NCI-H146 treated with DMSO at 0.1 percent for 48 hours (cell line): ENCODE measurements at regions not wholly inside any gene's neighbourhood (a gene's known extent, or its start where the extent isn't known, plus 50 kb on each side); places are given as distances from the start of the nearest gene placed in this dataset.

ENCODE experiments used
- DNase-seq: peaks from one replicate; lab custom pipeline; 2025; ENCODE audit not compliant: unreplicated experiment; lab: John Stamatoyannopoulos, UW

DNA sequence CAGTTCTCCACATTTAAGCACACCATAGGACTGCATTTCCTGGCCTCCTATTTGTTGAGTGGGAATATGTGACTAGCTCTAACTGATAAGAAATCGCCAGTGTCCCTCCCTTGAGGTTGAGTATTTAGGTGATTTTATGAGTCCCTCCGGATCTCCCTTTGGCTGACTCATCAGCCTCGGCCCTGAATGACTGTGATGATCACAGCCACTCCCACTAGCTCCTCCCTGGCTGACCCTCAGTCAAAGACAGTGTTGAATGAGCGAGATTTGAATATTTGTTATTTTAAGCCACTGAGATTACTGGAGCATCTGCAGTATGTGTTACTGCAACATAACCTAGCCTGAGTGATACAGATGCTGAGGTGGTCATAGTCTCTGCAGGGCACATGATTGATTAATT is 515.3 kb downstream of the EPHB1 start:
- no peak for DNase-seq

GRCh38 chr3:135311699-135312098 is 516.6 kb downstream of the EPHB1 start:
- DNase-seq: peak; percentile 19

DNA sequence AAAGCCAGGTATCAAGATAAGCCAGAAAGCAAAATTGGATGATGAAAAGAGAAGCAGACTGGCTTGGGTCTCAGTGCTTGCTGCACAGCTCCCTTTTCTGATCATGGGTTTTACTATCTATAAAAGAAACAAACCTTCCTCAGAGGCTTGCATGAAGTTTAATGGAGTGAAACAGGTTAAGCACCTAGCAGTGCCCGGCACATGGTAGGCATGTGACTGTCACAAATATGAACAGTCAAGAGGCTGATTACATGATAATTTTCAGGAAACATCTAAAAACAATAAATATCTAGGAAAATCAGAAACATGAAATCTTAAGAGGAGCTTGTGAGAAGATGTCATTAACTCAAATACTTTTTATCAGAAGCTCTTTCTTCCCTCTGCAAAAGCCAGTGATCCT is 519.2 kb downstream of the EPHB1 start:
- DNase-seq: no peak

DNA sequence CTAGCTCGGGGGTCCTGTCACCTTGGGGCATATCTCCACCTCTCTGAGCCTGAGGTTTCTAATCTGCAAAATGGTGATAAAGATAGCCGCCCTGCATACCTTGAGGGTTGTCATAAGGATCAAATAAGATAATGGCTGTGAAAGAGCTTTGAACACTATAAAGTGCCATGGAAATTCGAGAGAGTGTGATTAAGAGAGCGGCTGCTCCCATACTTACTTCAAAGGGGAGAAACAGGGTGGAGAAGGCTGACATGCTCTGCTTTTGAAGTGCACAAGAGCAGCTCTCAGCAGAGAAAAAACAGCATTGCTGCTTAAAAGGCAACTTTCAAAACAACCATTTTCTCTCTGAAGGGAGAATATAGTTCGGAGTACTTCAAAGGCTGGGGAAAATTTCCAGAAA is 529.2 kb downstream of the EPHB1 start:
- no peak for DNase-seq

DNA sequence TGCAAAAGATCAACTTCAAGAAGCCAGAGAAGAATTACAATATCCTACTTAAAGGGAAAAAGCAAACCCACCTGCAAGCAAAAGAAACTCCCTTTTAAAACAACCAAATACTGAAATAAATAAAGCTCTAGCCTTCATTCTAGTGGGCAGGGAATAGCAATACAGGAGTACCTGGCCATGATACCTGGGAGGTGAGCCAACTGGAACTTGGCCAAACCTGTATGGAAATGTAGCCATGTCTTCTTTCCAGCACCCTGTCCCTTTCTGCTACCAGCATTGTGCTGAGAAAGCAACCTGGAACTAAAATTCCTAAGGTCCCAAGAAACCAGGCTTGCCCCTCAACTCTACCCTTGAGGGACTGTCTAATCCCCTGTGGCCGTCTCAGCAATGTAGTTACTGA is 530.0 kb downstream of the EPHB1 start:
- DNase-seq: no peak

- DNase-seq: no peak
These were observed 530.7 kb downstream of the EPHB1 start for GRCh38 chr3:135325726-135326235.

DNA sequence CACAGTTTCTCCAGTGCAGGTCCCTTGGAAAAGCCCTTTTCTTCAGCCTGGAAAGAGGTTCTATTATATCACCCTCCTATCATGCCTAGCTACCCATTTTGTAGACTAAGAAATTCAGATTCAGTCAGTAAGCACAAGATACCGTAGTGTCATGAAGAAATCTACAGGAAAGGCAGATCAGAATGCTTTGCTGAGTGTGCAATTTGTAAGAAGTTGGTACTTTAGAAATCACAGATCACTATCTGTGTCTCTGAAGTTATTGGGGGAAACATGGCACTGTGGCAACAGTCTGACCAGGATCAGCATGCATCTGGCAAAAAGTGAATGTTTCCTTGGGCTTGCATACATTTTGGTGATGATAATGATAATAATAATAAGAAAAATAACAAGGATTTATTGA is 531.8 kb downstream of the EPHB1 start:
- no peak for DNase-seq

GRCh38 chr3:135328036-135328435 is 533.0 kb downstream of the EPHB1 start:
- no peak for DNase-seq

DNA sequence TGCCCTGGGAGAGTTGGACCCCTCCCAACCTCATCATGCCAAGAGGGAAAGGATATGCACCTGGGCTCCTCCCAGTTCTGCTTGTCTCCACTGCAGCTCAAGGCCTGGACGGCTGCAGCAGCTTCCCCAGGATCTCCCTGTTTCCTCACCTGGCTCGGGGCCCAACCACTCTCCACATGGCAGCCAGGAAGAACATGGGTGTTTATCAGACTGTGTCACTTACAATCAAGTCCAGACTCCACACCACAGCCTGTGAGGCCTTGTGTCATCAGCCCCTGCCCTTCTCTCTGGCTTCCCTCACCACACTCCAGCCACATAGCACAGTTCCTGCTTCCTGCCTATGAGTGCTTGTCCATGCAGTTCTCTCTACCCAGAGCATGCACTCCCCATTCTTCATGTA is 534.4 kb downstream of the EPHB1 start:
- no peak for DNase-seq

DNA sequence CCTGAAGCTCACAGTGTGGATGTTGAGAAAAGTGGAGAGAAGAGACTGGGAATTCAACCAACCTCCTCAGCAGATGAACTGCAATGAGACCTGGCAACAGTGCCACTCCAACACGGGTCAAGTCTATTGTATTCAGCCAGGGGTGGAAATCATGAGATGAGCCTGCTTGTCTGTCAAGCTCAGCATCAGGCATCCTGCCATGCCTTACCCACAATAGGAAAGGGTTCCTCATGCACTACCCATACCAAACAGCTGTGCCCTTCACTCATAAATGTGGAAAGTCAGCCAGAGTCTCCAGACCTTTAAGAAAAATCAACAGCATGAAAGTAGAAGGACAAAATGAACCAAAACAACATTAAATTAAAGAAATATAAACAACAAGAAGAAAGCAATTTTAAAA is 542.1 kb downstream of the EPHB1 start:
- no peak for DNase-seq

- DNase-seq: no peak
These were observed 553.6 kb downstream of the EPHB1 start for GRCh38 chr3:135348690-135349089.

GRCh38 chr3:135349254-135349948 is 554.3 kb downstream of the EPHB1 start:
- DNase-seq: no peak

DNA sequence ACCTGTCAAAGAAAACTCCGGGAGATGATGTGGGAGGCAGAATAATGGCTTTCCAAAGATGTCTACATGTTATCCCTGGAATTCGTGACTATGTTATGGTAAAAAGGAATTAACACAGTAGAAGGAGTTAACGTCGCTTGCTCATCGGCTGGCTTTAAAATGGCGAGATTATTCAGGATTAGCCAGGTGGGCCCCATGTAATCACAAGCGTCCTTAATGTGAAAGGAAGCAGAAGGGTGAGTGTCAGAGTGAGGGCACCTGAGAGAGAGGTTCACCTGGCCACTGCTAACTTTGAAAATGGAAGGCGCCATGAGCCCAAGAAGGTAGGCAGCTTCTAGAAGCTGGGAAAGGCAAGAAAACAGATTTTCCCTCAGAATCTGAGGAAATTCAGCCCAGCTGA is 557.2 kb downstream of the EPHB1 start:
- no peak for DNase-seq

GRCh38 chr3:135362889-135363288 is 567.8 kb downstream of the EPHB1 start:
- no peak for DNase-seq

DNA sequence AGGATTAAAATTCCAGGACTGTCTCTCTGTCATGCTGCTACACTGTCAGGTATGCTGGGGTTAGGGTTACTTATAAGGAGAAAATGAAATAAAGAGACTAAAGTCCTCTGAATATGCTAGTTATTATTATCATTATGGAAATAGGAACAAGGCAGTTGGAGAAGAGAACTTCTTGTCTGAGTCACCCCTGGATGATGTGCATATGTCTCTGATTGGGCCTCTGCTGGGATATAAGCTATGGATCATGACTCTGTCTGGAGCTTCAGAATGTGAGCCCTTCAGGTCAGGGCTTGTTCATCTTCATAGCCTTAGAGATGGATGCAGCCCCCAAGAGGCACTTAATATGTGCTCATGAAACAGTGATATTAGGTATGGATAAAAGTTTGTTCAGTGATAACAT is 569.6 kb downstream of the EPHB1 start:
- no peak for DNase-seq

DNA sequence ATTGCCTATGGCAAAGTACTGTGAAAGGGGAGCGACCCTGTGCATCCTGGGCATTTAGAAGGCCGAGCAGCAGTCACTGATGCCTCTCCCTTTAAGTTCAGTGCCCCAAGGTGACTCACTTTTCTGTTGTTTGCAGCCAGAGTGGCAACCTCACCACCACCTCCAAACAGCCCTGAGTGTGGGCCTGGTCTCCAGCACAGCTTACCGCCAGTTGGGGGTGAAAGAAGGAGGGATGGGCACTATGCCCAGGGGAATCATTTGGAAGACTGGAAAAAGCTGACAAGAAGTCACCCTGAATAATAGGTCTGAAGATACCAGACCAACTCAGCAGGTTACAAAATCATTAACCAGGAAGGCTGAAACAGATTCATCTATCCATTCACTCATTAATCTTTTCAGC is 571.8 kb downstream of the EPHB1 start:
- no peak for DNase-seq

- DNase-seq: no peak
These were observed 573.3 kb downstream of the EPHB1 start for GRCh38 chr3:135368316-135368715.

DNA sequence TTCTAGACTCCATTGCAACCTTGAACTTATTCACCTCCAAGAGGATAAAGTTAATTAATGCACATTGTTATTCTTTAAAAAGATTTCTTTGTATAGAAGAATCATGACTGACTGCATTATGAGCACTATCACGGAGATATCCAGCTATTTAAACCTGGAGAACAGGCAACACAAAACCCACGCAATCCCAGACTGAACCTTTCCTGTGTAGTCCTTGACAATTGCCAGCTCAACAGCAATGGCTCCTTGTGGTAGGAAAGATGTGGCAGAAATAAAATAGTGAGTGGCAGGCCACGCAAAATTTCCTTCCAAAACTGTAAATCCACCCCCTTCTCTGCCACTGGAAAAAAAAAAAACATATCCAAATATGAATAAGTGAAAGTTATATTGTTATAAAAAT is 573.7 kb downstream of the EPHB1 start:
- DNase-seq: no peak

GRCh38 chr3:135374571-135374970 is 579.5 kb downstream of the EPHB1 start:
- DNase-seq: no peak

- DNase-seq: no peak
These were observed 583.3 kb upstream of the PPP2R3A start for GRCh38 chr3:135382188-135382587.

- no peak for DNase-seq
These were observed 582.9 kb upstream of the PPP2R3A start for GRCh38 chr3:135382621-135383020.

- DNase-seq: no peak
These were observed 582.2 kb upstream of the PPP2R3A start for GRCh38 chr3:135383301-135383700.

DNA sequence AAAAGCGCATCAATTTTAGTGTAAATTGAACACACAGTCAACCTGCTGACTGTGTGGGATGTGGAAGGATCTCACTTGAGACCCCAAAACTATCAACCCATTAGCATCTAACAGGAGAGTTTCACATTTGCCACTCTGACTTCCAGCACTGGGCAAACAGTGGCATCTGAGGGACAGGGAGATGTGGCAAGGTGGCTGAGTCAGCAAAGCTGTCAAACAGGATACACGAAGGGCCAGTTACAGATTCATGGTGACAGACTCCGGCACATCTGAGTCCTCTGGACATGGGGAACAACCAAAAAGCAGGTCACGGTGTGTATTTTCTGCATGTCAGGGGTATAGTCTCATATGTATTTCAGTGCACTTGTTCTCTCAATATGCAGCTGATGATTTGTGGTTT is 573.4 kb upstream of the PPP2R3A start:
- no peak for DNase-seq
